GM12878 (cell line): ENCODE measurements at regions not wholly inside any gene's neighbourhood (a gene's known extent, or its start where the extent isn't known, plus 50 kb on each side); places are given as distances from the start of the nearest gene placed in this dataset.

Source experiments
- ATAC-seq: fragments of 200-7000 bp; cut with Tn5 transposase; 3 replicates; pipeline ENCODE4 v1.9.1; 2020; ENCODE audit warnings: mild to moderate bottlenecking, moderate library complexity
- BruUV-seq: library from RNA; stranded (reverse); fragments of 400-500 nt; replicated peaks from 2 replicates; lab custom pipeline; 2021; lab: Mats Ljungman, UMichigan
- CTCF ChIA-PET: fragments of 300-600 bp; sonication (Branson Sonifier 250); formaldehyde crosslinking; extraction: SDS; loops from one replicate; lab custom pipeline; 2021; ENCODE audit warnings: inconsistent platforms; lab: Yijun Ruan, JAX
- POLR2A ChIA-PET: fragments of 350-600 bp; formaldehyde crosslinking; extraction: SDS; loops from one replicate; lab custom pipeline; 2021; ENCODE audit warnings: inconsistent platforms; lab: Charles Lee
- RAD21 ChIA-PET: fragments of 300-600 bp; sonication (Branson Sonifier 250); formaldehyde crosslinking; loops from one replicate; lab custom pipeline; 2023; ENCODE audit warnings: antibody characterized with exemption; ENCODE audit not compliant: unreplicated experiment; lab: Charles Lee
- SMC1A ChIA-PET: fragments of 300-600 bp; sonication (Branson Sonifier 250); formaldehyde crosslinking; loops from one replicate; lab custom pipeline; 2023; ENCODE audit not compliant: unreplicated experiment, uncharacterized antibody; lab: Charles Lee
- DNase-seq: peaks from one replicate; pipeline ENCODE4 v3.0.0-alpha.2; 2011; ENCODE audit warnings: low read depth, low spot score
- FAIRE-seq: peaks from 3 replicates; lab custom pipeline; 2011; peaks lifted over from hg19 to GRCh38; lab: Jason Lieb, UNC
- H2AFZ ChIP-seq: 2 replicates; pipeline ENCODE4 v1.6.0; 2011; ENCODE audit warnings: low read depth, low read length, control low read depth; ENCODE audit not compliant: control insufficient read depth
- H3K27ac ChIP-seq: 2 replicates; pipeline ENCODE4 v1.5.1; 2011; ENCODE audit warnings: control low read depth; ENCODE audit not compliant: control insufficient read depth, insufficient read depth
- H3K27me3 ChIP-seq, 2 experiments: replicated peaks in 1 of 2; 2 replicates each; pipeline versions ENCODE4 v1.6.0 to v1.6.1; 2011; ENCODE audit warnings: low read length in 1 of 2; ENCODE audit not compliant: control insufficient read depth in 2 of 2, insufficient read depth in 2 of 2
- H3K36me3 ChIP-seq, 2 experiments: 2 replicates each; pipeline ENCODE4 v1.5.1; 2011; ENCODE audit warnings: low read length in 1 of 2; ENCODE audit not compliant: control insufficient read depth in 2 of 2, insufficient read depth in 2 of 2
- H3K4me1 ChIP-seq: 2 replicates; pipeline ENCODE4 v1.6.1; 2011; ENCODE audit warnings: mild to moderate bottlenecking, low read length, moderate library complexity, mixed read lengths; ENCODE audit not compliant: control insufficient read depth, insufficient read depth
- H3K4me2 ChIP-seq: 2 replicates; pipeline ENCODE4 v1.6.0; 2011; ENCODE audit warnings: control low read depth; ENCODE audit not compliant: control insufficient read depth, insufficient read depth
- H3K4me3 ChIP-seq: fragments of 200-600 bp; sonication (generic); 2 replicates; pipeline ENCODE4 v1.5.1; 2016
- H3K79me2 ChIP-seq: 2 replicates; pipeline ENCODE4 v1.6.0; 2011; ENCODE audit warnings: low read length; ENCODE audit not compliant: control insufficient read depth, insufficient read depth
- H3K9ac ChIP-seq: 2 replicates; pipeline ENCODE4 v1.8.0; 2011; ENCODE audit warnings: low read length, control low read depth, mixed read lengths; ENCODE audit not compliant: control insufficient read depth, insufficient read depth
- H3K9me3 ChIP-seq: replicated peaks from 3 replicates; pipeline ENCODE4 v1.5.1; 2011; ENCODE audit warnings: mild to moderate bottlenecking, low read length; ENCODE audit not compliant: control insufficient read depth, insufficient read depth
- H4K20me1 ChIP-seq: 2 replicates; pipeline ENCODE4 v1.6.0; 2011; ENCODE audit not compliant: control insufficient read depth, insufficient read depth
- BHLHE40 ChIP-seq, 2 experiments: fragments of 450-650 bp in 1 of 2; IDR thresholded peaks; 2 replicates each; pipeline ENCODE4 v1.6.1; 2011 to 2017; ENCODE audit warnings: low read depth in 2 of 2, borderline replicate concordance in 1 of 2, improper control_type of control experiment in 1 of 2, low read length in 1 of 2, mild to moderate bottlenecking in 1 of 2
- EED ChIP-seq: sonication (generic); IDR thresholded peaks from 2 replicates; pipeline ENCODE4 v1.6.1; 2016; ENCODE audit warnings: antibody characterized with exemption, low read depth
- EZH2 ChIP-seq: IDR thresholded peaks from 2 replicates; pipeline ENCODE4 v1.6.1; 2012; ENCODE audit warnings: low read depth, mild to moderate bottlenecking, control low read depth, inconsistent platforms, low read length, borderline replicate concordance; ENCODE audit not compliant: control insufficient read depth
- HDAC2 ChIP-seq: fragments of 200-600 bp; sonication (generic); IDR thresholded peaks from 2 replicates; pipeline ENCODE4 v1.6.1; 2017
- IKZF1 ChIP-seq: fragments of 450-650 bp; conservative IDR thresholded peaks from 2 replicates; pipeline ENCODE4 v1.6.1; 2017; ENCODE audit warnings: antibody characterized with exemption, mild to moderate bottlenecking
- IRF5 ChIP-seq: fragments of 450-650 bp; IDR thresholded peaks from 2 replicates; pipeline ENCODE4 v1.6.1; 2017; ENCODE audit warnings: borderline replicate concordance
- MEF2B ChIP-seq: fragments of 450-650 bp; IDR thresholded peaks from 2 replicates; pipeline ENCODE4 v1.6.1; 2018; ENCODE audit warnings: mild to moderate bottlenecking, moderate library complexity; ENCODE audit not compliant: partially characterized antibody, poor library complexity, severe bottlenecking
- NR2C2 ChIP-seq: IDR thresholded peaks from 2 replicates; pipeline ENCODE4 v1.6.1; 2011; ENCODE audit warnings: borderline replicate concordance, low read depth; ENCODE audit not compliant: control insufficient read depth, insufficient read length
- PKNOX1 ChIP-seq: fragments of 450-650 bp; IDR thresholded peaks from 2 replicates; pipeline ENCODE4 v1.6.1; 2016; ENCODE audit warnings: mild to moderate bottlenecking
- POLR2AphosphoS2 ChIP-seq: IDR thresholded peaks from 2 replicates; pipeline ENCODE4 v1.6.1; 2011; ENCODE audit warnings: low read depth, mild to moderate bottlenecking, low read length, improper control_type of control experiment, moderate library complexity
- POLR2AphosphoS5 ChIP-seq: IDR thresholded peaks from 2 replicates; pipeline ENCODE4 v1.6.1; 2011; ENCODE audit warnings: mild to moderate bottlenecking, low read length, inconsistent platforms
- SKIL ChIP-seq: fragments of 450-650 bp; IDR thresholded peaks from 2 replicates; pipeline ENCODE4 v1.6.1; 2017; ENCODE audit warnings: mild to moderate bottlenecking, low read depth, inconsistent platforms; ENCODE audit not compliant: poor library complexity, severe bottlenecking
- TBL1XR1 ChIP-seq: IDR thresholded peaks from 2 replicates; pipeline ENCODE4 v1.6.1; 2012; ENCODE audit warnings: low read depth, low read length, improper control_type of control experiment
- WGBS: methylation state at CpG from one replicate; pipeline ENCODE4 v1.1.6; 2016; ENCODE audit warnings: low lambda C conversion rate; ENCODE audit not compliant: insufficient replicate concordance, insufficient coverage; ENCODE audit errors: missing lambda C conversion rate; 5-methylcytosine and 5-hydroxymethylcytosine counted together
- in situ Hi-C: fragments of 300-500 bp; cut with MboI; formaldehyde crosslinking; loops from 9 replicates; pipeline ENCODE4 v1.14.3; 2018; ENCODE audit warnings: mixed read lengths
- intact Hi-C: fragments of 100-400 bp; cut with micrococcal nuclease; formaldehyde crosslinking; loops from one replicate; pipeline ENCODE4 v1.14.2; 2022; ENCODE audit not compliant: unreplicated experiment

GRCh38 chr22:48686694-48687302, 1140.9 kb downstream of the BRD1 start:
- ChIA-PET SMC1A (no interaction called here), CTCF (no interaction called here), POLR2A (no interaction called here), RAD21 (no interaction called here)
- in situ Hi-C loops = no loop called here
- no peaks in the 10 kb centered on the region for H3K4me1 ChIP-seq
- no peaks in the 10 kb centered on the region; the same call in 2 of the 3 replicates for H3K9me3 ChIP-seq
- no peak overlapping the region for H3K9ac ChIP-seq
- H3K36me3 ChIP-seq = no peaks in the 10 kb centered on the region
- H3K27ac ChIP-seq = no peak overlapping the region
- BruUV-seq = no TSS peak
- H3K4me3 ChIP-seq = no peak overlapping the region
- no peak overlapping the region for H3K4me2 ChIP-seq
- no peak for DNase-seq
- no peaks in the 10 kb centered on the region for H4K20me1 ChIP-seq
- TF ChIP-seq BHLHE40 (IDR thresholded peaks at IDR 0.05; ENCODE audit: borderline replicate concordance in 1 of 2, low read depth in 2 of 2, low read length in 1 of 2) = no peak
- TF ChIP-seq HDAC2 = no peak
- TF ChIP-seq SKIL = no peak
- no peak for TF ChIP-seq NR2C2
- intact Hi-C loops = no loop called here
- no peak for ATAC-seq
- H3K79me2 ChIP-seq = no peaks in the 10 kb centered on the region
- FAIRE-seq = no peak
- 5% methylated on average over 2 of the region's 2 CpGs for WGBS
- no peak overlapping the region for H2AFZ ChIP-seq
- no peaks in the 10 kb centered on the region for H3K27me3 ChIP-seq

- no TSS peak for BruUV-seq
- intact Hi-C loops (no loop called here), in situ Hi-C loops (no loop called here)
- no peak for FAIRE-seq
- ChIA-PET POLR2A (no interaction called here), RAD21 (no interaction called here), CTCF (no interaction called here), SMC1A (no interaction called here)
- no peak overlapping the region for H3K4me3 ChIP-seq
- H3K9ac ChIP-seq = no peak overlapping the region
- H3K9me3 ChIP-seq = no peaks in the 10 kb centered on the region; the same call in 2 of the 3 replicates
- H2AFZ ChIP-seq = no peak overlapping the region
- H3K79me2 ChIP-seq = no peaks in the 10 kb centered on the region
- H3K36me3 ChIP-seq = no peaks in the 10 kb centered on the region
- H3K4me2 ChIP-seq = no peak overlapping the region
- H4K20me1 ChIP-seq = no peaks in the 10 kb centered on the region
- H3K4me1 ChIP-seq = no peaks in the 10 kb centered on the region
- DNase-seq = no peak
- H3K27ac ChIP-seq = no peak overlapping the region
- WGBS = 58% methylated on average over 17 of the region's 17 CpGs
- H3K27me3 ChIP-seq = no peaks in the 10 kb centered on the region
- ATAC-seq = no peak
- TF ChIP-seq POLR2AphosphoS5 (no peak), EED (no peak), TBL1XR1 (no peak), IRF5 (no peak), PKNOX1 (no peak), POLR2AphosphoS2 (no peak), HDAC2 (no peak), MEF2B (no peak), IKZF1 (no peak), EZH2 (no peak)
Measured at GRCh38 chr22:48685767-48686166, 1141.9 kb downstream of the BRD1 start.
